Peyer's patch (tissue), 4 donors: ENCODE measurements at regions not wholly inside any gene's neighbourhood (a gene's known extent, or its start where the extent isn't known, plus 50 kb on each side); places are given as distances from the start of the nearest gene placed in this dataset.
A peak's percentile ranks its signal among the peaks of the same experiment; 100 is the strongest.

Source experiments
- DNase-seq, 3 donors: peaks; one replicate each; pipeline ENCODE4 v3.0.0-alpha.2; 2017 to 2019
- H3K27ac ChIP-seq, 4 donors: fragments of 200-600 bp; sonication (generic); one replicate each; pipeline ENCODE4 v1.5.1; 2016 to 2019
- H3K27me3 ChIP-seq, 2 donors: fragments of 200-600 bp; sonication (generic); one replicate each; pipeline ENCODE4 v1.5.1; 2019
- H3K36me3 ChIP-seq, 3 donors: fragments of 200-600 bp; sonication (generic); one replicate each; pipeline ENCODE4 v1.5.1; 2016 to 2019
- H3K4me1 ChIP-seq, 4 donors: fragments of 200-600 bp; sonication (generic); one replicate each; pipeline ENCODE4 v1.5.1; 2016 to 2019
- H3K4me3 ChIP-seq, 4 donors: fragments of 200-600 bp; sonication (generic); 1 replicate in 3 of 4; 2 replicates in 1 of 4; pipeline ENCODE4 v1.5.1; 2016 to 2019; ENCODE audit warnings: mild to moderate bottlenecking in 1 of 4
- H3K9me3 ChIP-seq, 4 donors: fragments of 200-600 bp; sonication (generic); one replicate each; pipeline ENCODE4 v1.5.1; 2016 to 2019; ENCODE audit warnings: mild to moderate bottlenecking in 1 of 4
- POLR2A ChIP-seq, 2 donors: fragments of 450-650 bp; IDR thresholded peaks; one replicate each; pipeline ENCODE4 v1.5.1; 2017; ENCODE audit warnings: antibody characterized with exemption in 2 of 2, mild to moderate bottlenecking in 2 of 2, moderate library complexity in 2 of 2
- TF ChIP-seq, protein P1 (sequence below), 6 experiments: fragments of 450-650 bp in 4 of 6; fragments of 200-600 bp in 2 of 6; sonication (generic) in 1 of 6; IDR thresholded peaks; one replicate each; pipeline ENCODE4 v1.5.1; 2017 to 2019; ENCODE audit warnings: antibody characterized with exemption in 6 of 6, mild to moderate bottlenecking in 3 of 6, moderate library complexity in 1 of 6

DNA sequence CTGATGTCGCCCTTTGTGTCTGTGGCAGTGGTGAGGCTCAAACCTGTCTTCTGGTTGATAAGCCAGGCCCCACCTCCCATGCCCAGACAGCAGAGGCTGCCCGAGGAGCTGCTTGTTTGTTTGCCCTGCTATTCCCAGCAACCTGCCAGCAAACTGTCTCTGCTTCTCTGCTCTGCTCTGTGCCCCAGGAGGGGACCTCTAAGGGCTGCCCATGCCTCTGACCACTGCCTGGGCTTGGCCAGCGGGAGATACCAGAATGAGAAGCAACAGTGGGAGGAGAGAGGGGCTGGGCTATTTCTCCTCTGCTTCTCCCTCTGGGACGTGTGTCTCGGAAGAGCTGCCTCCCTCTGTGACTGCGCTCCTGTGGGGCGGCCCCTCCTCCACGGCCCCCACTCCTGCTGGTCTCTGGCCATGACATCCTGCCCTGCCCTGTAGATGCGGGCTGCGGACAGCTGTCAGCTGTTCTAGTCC is 213.1 kb downstream of the RPLP1 start:
- no peaks in the 10 kb centered on the region for H3K27me3 ChIP-seq
- peak in 1 of 3 donors; percentile 25 for DNase-seq
- H3K27ac ChIP-seq = peak overlapping the region in 1 of 4 donors; percentile 74
- peaks cover 0 to 3% (median 0%) of the 10 kb centered on the region in 4 donors for H3K9me3 ChIP-seq
- no peak for TF ChIP-seq POLR2A (IDR thresholded peaks at IDR 0.05)
- TF ChIP-seq, protein P1, sequence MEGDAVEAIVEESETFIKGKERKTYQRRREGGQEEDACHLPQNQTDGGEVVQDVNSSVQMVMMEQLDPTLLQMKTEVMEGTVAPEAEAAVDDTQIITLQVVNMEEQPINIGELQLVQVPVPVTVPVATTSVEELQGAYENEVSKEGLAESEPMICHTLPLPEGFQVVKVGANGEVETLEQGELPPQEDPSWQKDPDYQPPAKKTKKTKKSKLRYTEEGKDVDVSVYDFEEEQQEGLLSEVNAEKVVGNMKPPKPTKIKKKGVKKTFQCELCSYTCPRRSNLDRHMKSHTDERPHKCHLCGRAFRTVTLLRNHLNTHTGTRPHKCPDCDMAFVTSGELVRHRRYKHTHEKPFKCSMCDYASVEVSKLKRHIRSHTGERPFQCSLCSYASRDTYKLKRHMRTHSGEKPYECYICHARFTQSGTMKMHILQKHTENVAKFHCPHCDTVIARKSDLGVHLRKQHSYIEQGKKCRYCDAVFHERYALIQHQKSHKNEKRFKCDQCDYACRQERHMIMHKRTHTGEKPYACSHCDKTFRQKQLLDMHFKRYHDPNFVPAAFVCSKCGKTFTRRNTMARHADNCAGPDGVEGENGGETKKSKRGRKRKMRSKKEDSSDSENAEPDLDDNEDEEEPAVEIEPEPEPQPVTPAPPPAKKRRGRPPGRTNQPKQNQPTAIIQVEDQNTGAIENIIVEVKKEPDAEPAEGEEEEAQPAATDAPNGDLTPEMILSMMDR (IDR thresholded peaks at IDR 0.05) = no peak
- no peak overlapping the region for H3K4me3 ChIP-seq
- H3K36me3 ChIP-seq = no peaks in the 10 kb centered on the region
- peaks cover 0 to 41% (median 28%) of the 10 kb centered on the region in 4 donors for H3K4me1 ChIP-seq

DNA sequence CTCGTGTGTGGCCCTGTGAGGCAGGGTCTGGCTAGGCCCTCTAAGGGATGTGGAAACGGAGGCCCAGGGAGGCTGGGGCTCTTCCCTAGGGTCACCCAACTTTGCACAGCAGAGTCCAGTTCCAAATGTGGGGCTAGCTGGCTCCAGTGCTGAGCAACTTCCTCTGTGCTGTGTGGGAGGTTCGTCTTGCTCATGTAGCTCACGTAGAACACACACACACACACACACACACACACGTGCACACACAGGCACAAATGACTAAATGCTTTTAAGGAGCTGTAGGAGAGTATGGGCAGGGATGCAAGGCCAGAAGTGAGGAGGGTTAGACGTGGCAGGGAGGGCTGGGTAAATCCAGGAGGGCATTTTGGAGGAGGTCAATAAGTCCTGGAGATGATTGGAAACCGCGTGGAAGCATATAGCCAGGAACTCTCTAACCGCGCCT is 213.8 kb downstream of the RPLP1 start:
- DNase-seq = peak in 2 of 3 donors; percentile 54 to 64
- H3K27ac ChIP-seq = peak overlapping the region in 3 of 4 donors; percentile 12 to 74 (median 46)

DNA sequence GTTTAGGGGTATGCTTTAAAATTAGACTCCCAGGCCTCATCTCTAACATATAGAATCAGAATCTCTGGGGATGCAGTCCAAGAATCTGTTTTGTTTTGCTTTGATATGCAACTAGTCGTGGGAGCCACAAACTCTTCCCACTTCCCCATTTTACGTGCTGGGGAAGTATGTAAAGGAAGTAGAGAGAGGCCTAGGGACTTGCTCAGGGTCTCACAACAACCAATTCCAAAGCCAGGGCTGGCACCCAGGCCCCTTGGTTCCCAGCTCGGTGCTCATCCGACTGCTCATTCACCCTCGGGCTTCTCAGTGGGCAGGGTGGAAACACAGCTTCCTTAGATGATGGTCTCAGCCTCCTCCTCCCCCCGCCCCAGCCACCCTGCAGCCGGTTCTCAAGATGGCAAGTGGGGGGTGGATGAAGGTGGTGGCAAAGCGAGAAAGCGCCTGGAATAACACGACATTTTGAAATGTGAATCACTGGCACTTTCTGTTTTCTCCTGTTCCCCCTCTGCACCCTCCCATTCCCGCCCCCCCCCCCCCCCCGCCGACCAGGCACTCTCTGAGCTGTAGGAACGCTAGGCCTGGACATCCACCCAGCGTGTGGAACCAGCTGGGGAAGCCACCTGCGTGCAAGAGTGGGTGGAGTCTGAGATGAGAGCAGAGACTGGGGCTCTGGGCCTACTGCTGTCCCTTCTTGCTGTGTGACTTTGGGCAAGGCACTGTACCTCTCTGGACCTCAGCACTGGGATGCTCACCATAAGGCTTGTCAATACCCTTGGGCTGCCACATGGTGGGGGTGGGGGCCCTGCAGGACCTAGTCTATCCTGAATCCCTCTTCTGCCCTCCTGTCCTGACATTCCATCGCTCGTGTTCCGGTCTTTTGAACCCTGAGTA is 214.5 kb downstream of the RPLP1 start:
- Histone ChIP-seq H3K9me3 (peaks cover 0 to 3% (median 0%) of the 10 kb centered on the region in 4 donors), H3K27ac (peak overlapping the region; percentile 12 to 74 (median 36)), H3K36me3 (no peaks in the 10 kb centered on the region), H3K4me1 (peaks cover 0 to 41% (median 28%) of the 10 kb centered on the region in 4 donors), H3K27me3 (no peaks in the 10 kb centered on the region), H3K4me3 (peak overlapping the region in 1 of 4 donors; percentile 9)
- DNase-seq = peak in 2 of 3 donors; percentile 57 to 67
- TF ChIP-seq, protein P1 (IDR thresholded peaks at IDR 0.05) = no peak
- no peak for TF ChIP-seq POLR2A (IDR thresholded peaks at IDR 0.05)

More for the DNA sequence above, 213.8 kb downstream of the RPLP1 start:
- no peak overlapping the region for H3K4me3 ChIP-seq
- no peaks in the 10 kb centered on the region for H3K36me3 ChIP-seq
- TF ChIP-seq, protein P1 (IDR thresholded peaks at IDR 0.05) = no peak
- no peak for TF ChIP-seq POLR2A (IDR thresholded peaks at IDR 0.05)
- no peaks in the 10 kb centered on the region for H3K27me3 ChIP-seq
- H3K4me1 ChIP-seq = peaks cover 0 to 41% (median 28%) of the 10 kb centered on the region in 4 donors
- H3K9me3 ChIP-seq = peaks cover 0 to 3% (median 0%) of the 10 kb centered on the region in 4 donors

DNA sequence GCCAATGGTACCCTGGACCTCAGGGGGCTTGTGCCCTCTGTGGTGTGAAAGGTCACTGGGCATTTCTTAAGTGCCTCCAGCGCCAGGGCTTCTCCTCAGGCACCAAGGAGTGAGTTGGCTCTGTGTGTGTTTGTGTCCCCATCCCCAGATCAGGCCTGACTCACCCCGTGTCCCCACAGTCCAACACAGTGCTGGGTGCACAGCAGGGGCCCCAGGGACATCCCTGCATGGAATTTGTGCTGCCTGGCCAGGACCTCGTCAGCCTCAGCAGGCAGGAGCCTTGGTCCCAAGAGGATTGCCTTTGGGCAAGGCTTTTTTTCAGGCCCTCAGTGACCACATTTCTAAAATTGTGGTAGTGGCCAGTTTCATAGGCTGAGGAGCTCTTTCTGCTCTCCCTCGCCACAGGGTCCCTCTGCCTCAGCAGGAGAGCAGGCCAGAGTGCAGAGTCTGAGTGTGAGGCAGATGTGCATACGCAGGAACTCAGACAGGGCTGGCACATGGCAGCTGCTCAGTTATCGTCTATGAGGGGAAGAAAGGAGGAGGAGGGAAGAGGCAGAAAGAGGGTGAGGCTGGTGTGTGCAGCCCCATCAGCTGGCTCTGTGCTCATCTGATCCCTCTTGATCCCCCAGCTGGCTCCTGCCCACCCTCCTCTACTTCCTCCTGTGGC is 215.6 kb downstream of the RPLP1 start:
- no peak overlapping the region for H3K4me3 ChIP-seq
- TF ChIP-seq, protein P1 (IDR thresholded peaks at IDR 0.05) = no peak
- TF ChIP-seq POLR2A (IDR thresholded peaks at IDR 0.05) = no peak
- H3K4me1 ChIP-seq = peaks cover 0 to 41% (median 28%) of the 10 kb centered on the region in 4 donors
- no peaks in the 10 kb centered on the region for H3K9me3 ChIP-seq
- no peaks in the 10 kb centered on the region for H3K36me3 ChIP-seq
- H3K27ac ChIP-seq = peak overlapping the region; percentile 12 to 74 (median 26)
- H3K27me3 ChIP-seq = no peaks in the 10 kb centered on the region
- peak in 1 of 3 donors; percentile 35 for DNase-seq

DNA sequence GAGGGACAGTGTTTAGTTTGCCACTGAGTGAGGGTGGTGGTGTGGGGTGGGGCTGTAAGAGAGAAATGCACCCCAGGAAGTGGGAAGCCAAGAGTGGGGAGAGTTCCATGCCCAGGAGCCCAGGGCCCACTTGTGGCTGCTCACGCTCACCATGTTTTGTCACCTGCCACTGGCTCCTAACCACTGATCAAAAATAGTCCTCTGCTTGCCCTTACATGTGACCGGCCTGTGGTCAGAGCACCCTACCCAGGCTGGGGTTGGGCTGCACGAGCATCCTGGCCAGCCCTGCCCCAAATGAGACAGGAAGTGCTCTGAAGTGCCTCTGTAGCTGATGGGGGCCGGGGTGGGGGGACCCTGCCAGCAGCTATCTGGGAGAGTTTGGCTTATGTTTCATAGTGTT is 216.3 kb downstream of the RPLP1 start:
- H3K4me3 ChIP-seq = no peak overlapping the region
- no peaks in the 10 kb centered on the region for H3K9me3 ChIP-seq
- H3K36me3 ChIP-seq = no peaks in the 10 kb centered on the region
- H3K4me1 ChIP-seq = peaks cover 0 to 41% (median 28%) of the 10 kb centered on the region in 4 donors
- H3K27ac ChIP-seq = peak overlapping the region in 3 of 4 donors; percentile 5 to 74 (median 27)
- no peaks in the 10 kb centered on the region for H3K27me3 ChIP-seq
- DNase-seq = peak in 2 of 3 donors; percentile 83 to 84
- TF ChIP-seq, protein P1 (IDR thresholded peaks at IDR 0.05) = no peak
- TF ChIP-seq POLR2A (IDR thresholded peaks at IDR 0.05) = no peak
